ENCODE measurements at regions not wholly inside any gene's neighbourhood (a gene's known extent, or its start where the extent isn't known, plus 50 kb on each side); places are given as distances from the start of the nearest gene placed in this dataset.

DNA sequence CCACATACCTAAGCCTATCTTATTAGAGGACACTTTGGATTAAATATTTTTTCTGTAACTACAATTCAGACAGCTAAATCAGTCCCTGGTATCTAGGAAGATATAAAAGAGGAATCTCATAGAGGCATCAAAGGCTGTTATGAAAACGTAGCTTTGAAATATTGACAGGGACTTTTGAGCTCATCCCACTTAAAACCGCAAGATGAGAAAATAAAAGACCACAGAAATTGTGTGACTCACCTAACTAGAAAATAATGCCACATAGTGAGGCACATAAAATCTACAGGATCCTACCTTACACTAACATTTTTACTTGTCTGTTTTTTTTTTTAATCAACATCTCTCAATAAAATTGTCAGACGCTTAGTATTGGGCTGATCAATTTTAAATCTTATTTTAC is 686.5 kb upstream of the COX7C start:
- no peaks in the 10 kb centered on the region for H3K36me3 ChIP-seq (replicated peaks in 1 of 2; ENCODE audit: control insufficient read depth in 2 of 2, insufficient read depth in 2 of 2, low read length in 2 of 2)
- H2BK5ac ChIP-seq (ENCODE audit: low read length) = no peak overlapping the region
- no peak overlapping the region for H3K23ac ChIP-seq (ENCODE audit: low read depth, low read length, poor library complexity)
- H3K27ac ChIP-seq (replicated peaks; ENCODE audit: low read length) = no peak overlapping the region
- H3K27me3 ChIP-seq (ENCODE audit: control insufficient read depth in 3 of 3, insufficient read depth in 3 of 3, low read depth in 1 of 3, low read length in 3 of 3) = no peaks in the 10 kb centered on the region
- DNase-seq (ENCODE audit: low spot score) = no peak
- no peaks in the 10 kb centered on the region for H3K9me3 ChIP-seq (replicated peaks in 1 of 2; ENCODE audit: control insufficient read depth in 2 of 2, insufficient read depth in 1 of 2, low read depth in 1 of 2, low read length in 2 of 2)
- H2BK15ac ChIP-seq (ENCODE audit: low read length) = no peak overlapping the region
- no peak overlapping the region for H3K4ac ChIP-seq (ENCODE audit: low read length)
- H2BK120ac ChIP-seq (ENCODE audit: low read depth, low read length) = no peak overlapping the region
- no peaks in the 10 kb centered on the region for H3K4me1 ChIP-seq (ENCODE audit: control insufficient read depth in 2 of 2, insufficient read depth in 1 of 2, low read depth in 1 of 2, low read length in 2 of 2)
- no peak overlapping the region for H2AK5ac ChIP-seq (ENCODE audit: low read depth, low read length)
- no peak overlapping the region for H3K4me3 ChIP-seq (ENCODE audit: low read length in 2 of 2)
- no peak overlapping the region for H2BK12ac ChIP-seq (ENCODE audit: low read length)
- no CpG with 5 or more reads among the region's 3 CpGs for WGBS, 2 donors (ENCODE audit: extremely low coverage in 2 of 2, insufficient read length in 2 of 2, insufficient replicate concordance in 1 of 2)
- H3K4me2 ChIP-seq (ENCODE audit: insufficient read depth, low read length, poor library complexity, severe bottlenecking) = no peak overlapping the region
- H4K91ac ChIP-seq (ENCODE audit: low read depth, low read length, poor library complexity) = no peak overlapping the region
- no peak overlapping the region for H3K14ac ChIP-seq (ENCODE audit: low read length)
- no peak overlapping the region for H3K18ac ChIP-seq (ENCODE audit: low read length)
- H4K8ac ChIP-seq (ENCODE audit: low read depth, low read length) = no peak overlapping the region
- H3K79me1 ChIP-seq (ENCODE audit: low read depth, low read length) = no peaks in the 10 kb centered on the region
- H3K9ac ChIP-seq (ENCODE audit: low read depth, low read length, poor library complexity) = no peak overlapping the region
- no peak overlapping the region for H2AFZ ChIP-seq (ENCODE audit: low read length)

DNA sequence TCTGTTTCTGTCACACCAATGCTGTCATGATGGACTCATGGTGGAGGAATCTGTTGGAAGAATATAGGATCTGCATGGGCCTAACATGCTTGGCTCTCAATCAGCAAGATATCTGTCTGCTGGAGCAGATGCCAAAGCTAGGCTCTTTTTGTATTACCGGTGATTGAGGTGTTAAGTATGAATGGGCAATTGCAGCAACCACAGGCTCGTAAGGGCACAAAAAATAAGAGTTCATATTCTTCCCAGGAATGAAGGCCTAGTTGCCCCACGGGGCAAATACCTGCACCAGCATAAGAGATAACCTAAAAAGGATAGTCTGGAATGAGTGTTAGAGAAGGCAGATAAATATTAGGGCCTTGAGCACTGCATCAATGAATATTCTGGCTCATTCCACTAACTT is 679.5 kb upstream of the COX7C start:
- no peaks in the 10 kb centered on the region for H3K36me3 ChIP-seq (replicated peaks in 1 of 2; ENCODE audit: control insufficient read depth in 2 of 2, insufficient read depth in 2 of 2, low read length in 2 of 2)
- WGBS, 2 donors (ENCODE audit: extremely low coverage in 2 of 2, insufficient read length in 2 of 2, insufficient replicate concordance in 1 of 2) = no CpG with 5 or more reads among the region's 3 CpGs
- H2BK5ac ChIP-seq (ENCODE audit: low read length) = no peak overlapping the region
- H3K27me3 ChIP-seq (ENCODE audit: control insufficient read depth in 3 of 3, insufficient read depth in 3 of 3, low read depth in 1 of 3, low read length in 3 of 3) = no peaks in the 10 kb centered on the region
- no peak overlapping the region for H3K14ac ChIP-seq (ENCODE audit: low read length)
- no peak overlapping the region for H3K27ac ChIP-seq (replicated peaks; ENCODE audit: low read length)
- H2AFZ ChIP-seq (ENCODE audit: low read length) = no peak overlapping the region
- no peak overlapping the region for H4K91ac ChIP-seq (ENCODE audit: low read depth, low read length, poor library complexity)
- no peak overlapping the region for H4K8ac ChIP-seq (ENCODE audit: low read depth, low read length)
- no peak for DNase-seq (ENCODE audit: low spot score)
- no peak overlapping the region for H3K4me3 ChIP-seq (ENCODE audit: low read length in 2 of 2)
- H3K79me1 ChIP-seq (ENCODE audit: low read depth, low read length) = no peaks in the 10 kb centered on the region
- no peak overlapping the region for H3K23ac ChIP-seq (ENCODE audit: low read depth, low read length, poor library complexity)
- H2BK120ac ChIP-seq (ENCODE audit: low read depth, low read length) = no peak overlapping the region
- no peaks in the 10 kb centered on the region for H3K4me1 ChIP-seq (ENCODE audit: control insufficient read depth in 2 of 2, insufficient read depth in 1 of 2, low read depth in 1 of 2, low read length in 2 of 2)
- no peak overlapping the region for H2BK15ac ChIP-seq (ENCODE audit: low read length)
- no peak overlapping the region for H3K4ac ChIP-seq (ENCODE audit: low read length)
- H3K9me3 ChIP-seq (replicated peaks in 1 of 2; ENCODE audit: control insufficient read depth in 2 of 2, insufficient read depth in 1 of 2, low read depth in 1 of 2, low read length in 2 of 2) = no peaks in the 10 kb centered on the region
- H2AK5ac ChIP-seq (ENCODE audit: low read depth, low read length) = no peak overlapping the region
- H2BK12ac ChIP-seq (ENCODE audit: low read length) = no peak overlapping the region
- H3K18ac ChIP-seq (ENCODE audit: low read length) = no peak overlapping the region
- no peak overlapping the region for H3K9ac ChIP-seq (ENCODE audit: low read depth, low read length, poor library complexity)
- H3K4me2 ChIP-seq (ENCODE audit: insufficient read depth, low read length, poor library complexity, severe bottlenecking) = no peak overlapping the region

DNA sequence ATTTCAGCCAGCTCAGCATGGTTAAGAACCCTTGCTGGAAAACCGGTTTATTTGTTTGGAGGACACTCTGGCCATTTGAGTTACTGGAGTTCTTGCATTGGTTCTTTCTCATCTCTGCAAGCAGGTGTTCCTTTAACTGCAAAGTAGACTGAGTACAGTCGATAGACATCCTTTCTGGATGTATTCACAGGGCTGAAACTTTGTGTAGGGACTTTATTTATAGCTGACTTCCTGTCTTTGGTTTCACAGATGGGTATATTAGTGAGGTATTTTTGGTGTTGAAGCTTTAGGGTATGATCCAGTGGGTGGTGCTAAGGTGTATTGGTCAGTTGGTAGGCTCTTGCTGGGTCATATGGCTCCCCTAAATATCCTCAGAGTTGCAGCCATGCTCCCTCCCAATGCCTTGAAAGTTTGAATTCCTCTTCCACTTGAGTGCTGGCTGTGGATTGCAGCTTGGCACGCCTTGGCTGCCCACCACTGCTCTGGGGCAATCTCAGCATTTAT is 666.0 kb upstream of the COX7C start:
- Histone ChIP-seq H4K91ac (ENCODE audit: low read depth, low read length, poor library complexity) (no peak overlapping the region), H2AFZ (ENCODE audit: low read length) (no peak overlapping the region), H2BK15ac (ENCODE audit: low read length) (no peak overlapping the region), H3K79me1 (ENCODE audit: low read depth, low read length) (no peaks in the 10 kb centered on the region), H3K4me3 (ENCODE audit: low read length in 2 of 2) (no peak overlapping the region), H3K14ac (ENCODE audit: low read length) (no peak overlapping the region), H3K4me2 (ENCODE audit: insufficient read depth, low read length, poor library complexity, severe bottlenecking) (no peak overlapping the region), H3K4ac (ENCODE audit: low read length) (no peak overlapping the region), H2BK5ac (ENCODE audit: low read length) (no peak overlapping the region), H3K9ac (ENCODE audit: low read depth, low read length, poor library complexity) (no peak overlapping the region), H2AK5ac (ENCODE audit: low read depth, low read length) (no peak overlapping the region), H3K9me3 (replicated peaks in 1 of 2; ENCODE audit: control insufficient read depth in 2 of 2, insufficient read depth in 1 of 2, low read depth in 1 of 2, low read length in 2 of 2) (no peaks in the 10 kb centered on the region), H3K23ac (ENCODE audit: low read depth, low read length, poor library complexity) (no peak overlapping the region), H3K4me1 (ENCODE audit: control insufficient read depth in 2 of 2, insufficient read depth in 1 of 2, low read depth in 1 of 2, low read length in 2 of 2) (no peaks in the 10 kb centered on the region), H3K36me3 (replicated peaks in 1 of 2; ENCODE audit: control insufficient read depth in 2 of 2, insufficient read depth in 2 of 2, low read length in 2 of 2) (no peaks in the 10 kb centered on the region), H2BK120ac (ENCODE audit: low read depth, low read length) (no peak overlapping the region), H3K18ac (ENCODE audit: low read length) (no peak overlapping the region), H2BK12ac (ENCODE audit: low read length) (no peak overlapping the region), H4K8ac (ENCODE audit: low read depth, low read length) (no peak overlapping the region), H3K27ac (replicated peaks; ENCODE audit: low read length) (no peak overlapping the region), H3K27me3 (ENCODE audit: control insufficient read depth in 3 of 3, insufficient read depth in 3 of 3, low read depth in 1 of 3, low read length in 3 of 3) (no peaks in the 10 kb centered on the region)
- no CpG with 5 or more reads among the region's 3 CpGs for WGBS, 2 donors (ENCODE audit: extremely low coverage in 2 of 2, insufficient read length in 2 of 2, insufficient replicate concordance in 1 of 2)
- no peak for DNase-seq (ENCODE audit: low spot score)

DNA sequence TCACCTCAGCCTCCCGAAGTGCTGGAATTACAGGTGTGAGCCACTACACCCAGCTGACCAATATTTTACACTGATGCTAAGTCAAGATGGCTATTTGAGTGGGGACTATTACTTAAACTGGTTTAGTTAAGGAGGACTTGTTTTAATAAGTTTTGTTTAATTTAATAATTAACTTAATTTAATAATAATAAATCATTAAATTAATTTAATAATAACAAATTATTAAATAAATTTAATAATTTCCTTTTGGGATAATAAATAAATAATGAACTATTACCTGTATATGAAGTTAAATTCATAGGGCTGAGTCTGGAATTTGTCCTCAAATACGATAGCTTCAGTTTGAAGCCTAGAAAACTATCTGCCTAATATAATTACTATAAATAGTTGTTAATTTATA is 665.1 kb upstream of the COX7C start:
- Histone ChIP-seq H2BK15ac (ENCODE audit: low read length) (no peak overlapping the region), H3K36me3 (replicated peaks in 1 of 2; ENCODE audit: control insufficient read depth in 2 of 2, insufficient read depth in 2 of 2, low read length in 2 of 2) (no peaks in the 10 kb centered on the region), H3K4me1 (ENCODE audit: control insufficient read depth in 2 of 2, insufficient read depth in 1 of 2, low read depth in 1 of 2, low read length in 2 of 2) (no peaks in the 10 kb centered on the region), H2BK5ac (ENCODE audit: low read length) (no peak overlapping the region), H3K4ac (ENCODE audit: low read length) (no peak overlapping the region), H3K4me3 (ENCODE audit: low read length in 2 of 2) (no peak overlapping the region), H2BK120ac (ENCODE audit: low read depth, low read length) (no peak overlapping the region), H3K27me3 (ENCODE audit: control insufficient read depth in 3 of 3, insufficient read depth in 3 of 3, low read depth in 1 of 3, low read length in 3 of 3) (no peaks in the 10 kb centered on the region), H2AFZ (ENCODE audit: low read length) (no peak overlapping the region), H3K9me3 (replicated peaks in 1 of 2; ENCODE audit: control insufficient read depth in 2 of 2, insufficient read depth in 1 of 2, low read depth in 1 of 2, low read length in 2 of 2) (no peaks in the 10 kb centered on the region), H3K14ac (ENCODE audit: low read length) (no peak overlapping the region), H3K79me1 (ENCODE audit: low read depth, low read length) (no peaks in the 10 kb centered on the region), H4K91ac (ENCODE audit: low read depth, low read length, poor library complexity) (no peak overlapping the region), H3K27ac (replicated peaks; ENCODE audit: low read length) (no peak overlapping the region), H3K23ac (ENCODE audit: low read depth, low read length, poor library complexity) (no peak overlapping the region), H3K18ac (ENCODE audit: low read length) (no peak overlapping the region), H2BK12ac (ENCODE audit: low read length) (no peak overlapping the region), H3K9ac (ENCODE audit: low read depth, low read length, poor library complexity) (no peak overlapping the region), H2AK5ac (ENCODE audit: low read depth, low read length) (no peak overlapping the region), H4K8ac (ENCODE audit: low read depth, low read length) (no peak overlapping the region), H3K4me2 (ENCODE audit: insufficient read depth, low read length, poor library complexity, severe bottlenecking) (no peak overlapping the region)
- no peak for DNase-seq (ENCODE audit: low spot score)
- no CpG with 5 or more reads among the region's 2 CpGs for WGBS, 2 donors (ENCODE audit: extremely low coverage in 2 of 2, insufficient read length in 2 of 2, insufficient replicate concordance in 1 of 2)

Measured in neuronal stem cell (in vitro differentiated cells).